ELR (cell line): ENCODE measurements at regions not wholly inside any gene's neighbourhood (a gene's known extent, or its start where the extent isn't known, plus 50 kb on each side); places are given as distances from the start of the nearest gene placed in this dataset.
"Not testable (repeated sequence)": the region's sequence is repeated elsewhere in the genome, so short reads cannot be mapped to it uniquely, and the experiment has no call there.

Source experiments
- DNase-seq: peaks from one replicate; pipeline ENCODE4 v3.0.0-alpha.2; 2015; ENCODE audit warnings: low read depth

DNA sequence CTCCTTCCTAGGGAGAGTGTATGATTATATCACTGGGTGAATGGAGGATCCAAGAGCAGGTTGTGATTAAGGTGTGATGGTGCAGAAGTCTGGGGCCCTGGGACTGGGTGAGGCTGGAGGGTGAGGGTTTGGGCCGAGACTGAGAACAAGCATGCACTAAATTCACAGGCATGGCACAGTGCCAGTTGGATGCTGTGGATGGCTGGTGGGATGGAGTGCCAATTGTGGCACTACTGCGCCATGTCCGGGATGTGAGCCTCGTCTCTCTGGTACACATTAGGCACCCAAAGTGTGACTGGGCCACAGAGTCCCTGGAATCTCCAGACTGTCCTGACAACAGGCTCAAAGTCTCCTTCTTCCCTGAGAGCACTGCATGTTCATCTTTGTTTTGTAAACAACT, 208.1 kb downstream of the EMX2 start:
- DNase-seq = no peak

DNA sequence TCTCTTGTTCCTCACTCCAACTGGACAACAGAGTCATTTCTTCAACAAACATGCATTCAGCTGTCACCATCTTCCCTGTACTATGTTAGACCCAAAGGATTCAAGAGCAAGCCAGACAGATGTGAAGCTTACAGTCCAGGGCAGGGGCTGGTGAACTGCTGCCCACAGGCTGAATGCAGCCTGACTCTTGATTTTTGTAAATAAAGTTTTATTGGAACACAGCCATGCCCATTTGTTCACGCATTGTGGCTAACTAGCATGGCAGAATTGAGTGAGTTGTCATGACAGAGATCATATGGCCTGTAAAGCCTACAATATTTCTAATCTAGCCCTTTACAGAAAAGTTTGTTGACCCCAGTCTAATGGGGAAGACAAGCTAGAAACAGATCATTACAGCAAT, 208.7 kb downstream of the EMX2 start:
- DNase-seq = no peak

DNA sequence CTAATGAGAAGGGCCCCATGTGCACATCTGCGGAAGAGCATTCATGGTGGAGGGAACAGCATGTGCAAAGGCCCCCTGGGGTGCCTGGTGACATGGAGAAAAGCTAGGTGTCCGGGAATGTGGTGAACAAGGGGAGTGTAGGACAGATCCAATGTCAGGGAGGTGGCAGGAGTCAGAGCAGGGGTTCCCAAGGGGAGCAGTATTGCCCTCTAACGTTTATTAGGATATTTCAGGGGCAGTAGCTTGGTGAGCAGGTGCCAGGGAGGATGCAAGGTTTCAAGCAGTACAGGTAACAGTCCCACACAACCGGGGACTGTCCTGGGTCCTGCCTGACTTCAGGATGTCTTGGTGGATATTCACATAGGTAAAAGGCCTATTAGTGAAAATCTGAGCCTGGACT, 209.6 kb downstream of the EMX2 start:
- DNase-seq = no peak

DNA sequence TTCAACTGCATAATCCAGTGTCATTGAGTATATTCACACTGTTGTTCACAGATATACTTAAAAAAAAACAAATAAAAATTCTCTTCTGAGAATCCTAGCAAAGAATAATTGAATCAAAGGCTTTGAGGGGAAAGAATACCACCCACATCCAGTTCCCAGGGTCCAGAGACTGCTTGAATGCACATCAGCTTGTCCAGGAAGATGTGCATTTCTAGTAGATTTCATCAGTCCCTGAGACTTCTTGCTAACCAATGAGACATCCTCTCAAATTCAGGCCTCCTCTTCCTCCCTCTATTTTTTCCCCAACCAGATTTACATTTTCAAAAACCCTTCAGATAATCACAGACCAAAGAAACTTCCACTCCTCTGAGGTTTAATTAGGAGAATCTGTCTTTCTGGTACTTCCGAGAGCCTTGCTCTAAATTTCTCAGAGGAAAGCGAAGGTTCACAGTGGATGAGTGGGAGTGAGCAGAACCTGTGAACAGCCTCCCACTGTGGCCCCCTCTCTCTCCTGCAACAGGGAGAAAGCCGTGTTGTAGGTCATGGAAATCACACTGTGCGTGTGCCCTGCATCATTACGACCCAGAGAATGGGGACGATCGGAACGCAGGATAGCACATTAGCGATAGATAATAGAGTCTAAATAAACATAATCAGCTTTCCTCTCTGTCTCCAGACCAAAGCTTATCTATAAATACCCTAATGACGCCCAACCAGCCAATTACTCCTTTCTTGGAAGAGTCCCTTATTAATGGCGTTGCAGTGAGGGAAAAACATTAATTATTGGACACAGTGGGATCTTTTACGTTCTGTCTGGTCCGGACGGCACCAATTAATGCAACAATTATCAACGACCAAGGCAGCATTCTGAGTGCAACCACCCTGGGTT, 212.5 kb downstream of the EMX2 start:
- DNase-seq = no peak

DNA sequence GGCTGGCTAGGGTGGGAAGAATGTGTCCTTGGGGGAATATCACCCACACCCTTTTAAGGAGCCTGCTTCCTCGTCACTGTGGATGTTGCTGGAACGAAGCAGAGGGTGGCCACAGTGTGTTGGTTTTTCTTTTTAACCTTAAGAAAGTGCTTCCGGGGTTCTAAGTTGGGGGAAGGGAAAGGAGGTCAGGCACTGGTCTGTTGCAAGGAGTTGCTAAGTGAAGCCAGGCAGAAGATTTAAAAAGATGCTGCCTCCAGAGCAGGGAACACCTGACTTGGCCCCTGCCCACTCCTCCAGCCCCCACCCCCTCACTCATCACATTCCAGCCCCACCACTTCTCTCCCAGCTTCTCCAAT, 213.1 kb downstream of the EMX2 start:
- DNase-seq = no peak

DNA sequence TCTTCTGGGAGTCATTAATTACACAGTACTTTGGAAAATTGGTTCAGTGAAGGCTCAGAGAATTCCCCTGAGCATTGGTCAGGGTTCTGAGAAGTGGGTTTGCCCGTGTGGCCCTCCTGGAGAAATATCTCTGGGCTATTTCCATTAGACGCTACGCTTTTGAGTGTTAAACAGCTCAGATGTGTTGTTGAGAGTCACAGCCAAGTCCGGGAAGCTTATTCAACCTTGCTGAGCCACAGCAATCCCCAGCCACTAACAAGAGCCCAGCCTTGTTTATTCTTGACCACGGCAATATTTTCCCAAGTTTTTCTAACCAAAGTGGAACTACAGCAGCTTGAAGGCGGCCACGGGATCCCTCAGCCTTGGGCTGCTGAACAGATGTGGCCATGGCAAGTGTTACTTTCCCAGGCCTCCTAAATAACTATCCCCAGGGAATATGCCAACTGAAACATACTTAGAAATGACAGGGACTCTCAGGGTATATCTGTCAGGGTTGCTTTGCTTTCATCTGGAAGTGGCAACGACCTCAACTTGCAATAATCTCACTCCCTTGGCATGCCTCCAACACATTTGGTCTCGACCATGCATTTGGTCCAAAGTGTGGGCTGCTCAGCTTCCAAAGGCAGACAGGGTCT, 214.7 kb downstream of the EMX2 start:
- DNase-seq = no peak

DNA sequence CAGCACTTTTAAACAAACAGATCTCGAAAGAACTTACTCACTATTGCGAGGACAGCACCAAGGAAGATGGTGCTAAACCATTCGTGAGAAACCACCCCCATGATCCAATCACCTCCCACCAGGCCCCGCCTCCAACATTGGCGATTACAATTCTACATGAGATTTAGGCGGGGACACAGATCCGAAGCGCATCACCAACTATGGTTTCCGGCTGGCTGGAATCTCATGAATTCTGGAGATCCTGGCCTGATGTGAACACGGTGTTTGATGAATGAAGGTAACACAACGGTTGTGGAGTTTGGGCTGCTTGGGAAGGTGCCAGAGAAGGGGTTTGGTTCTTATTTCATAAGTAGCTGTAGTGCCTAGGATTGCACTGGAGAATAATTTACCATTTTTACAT, 216.7 kb downstream of the EMX2 start:
- DNase-seq = no peak

DNA sequence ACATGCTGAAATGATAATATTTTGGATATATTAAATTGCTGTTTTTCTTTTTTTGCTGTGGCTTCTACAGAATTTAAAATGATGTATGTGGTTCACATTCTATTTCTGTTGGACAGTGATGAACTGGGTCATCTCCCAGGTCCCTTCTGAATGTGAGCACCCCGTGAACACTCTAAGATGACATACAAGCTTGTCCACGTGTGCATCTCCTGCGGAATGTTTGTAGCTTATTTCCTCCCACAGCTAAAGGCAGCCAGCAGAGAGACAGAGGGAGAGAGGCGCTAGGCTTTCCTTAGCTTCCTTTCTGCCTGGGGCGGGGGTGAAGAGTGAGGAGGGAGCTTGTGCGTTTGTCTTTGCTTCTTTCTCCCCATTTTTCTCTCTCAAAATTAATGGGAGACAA, 219.1 kb downstream of the EMX2 start:
- no peak for DNase-seq

DNA sequence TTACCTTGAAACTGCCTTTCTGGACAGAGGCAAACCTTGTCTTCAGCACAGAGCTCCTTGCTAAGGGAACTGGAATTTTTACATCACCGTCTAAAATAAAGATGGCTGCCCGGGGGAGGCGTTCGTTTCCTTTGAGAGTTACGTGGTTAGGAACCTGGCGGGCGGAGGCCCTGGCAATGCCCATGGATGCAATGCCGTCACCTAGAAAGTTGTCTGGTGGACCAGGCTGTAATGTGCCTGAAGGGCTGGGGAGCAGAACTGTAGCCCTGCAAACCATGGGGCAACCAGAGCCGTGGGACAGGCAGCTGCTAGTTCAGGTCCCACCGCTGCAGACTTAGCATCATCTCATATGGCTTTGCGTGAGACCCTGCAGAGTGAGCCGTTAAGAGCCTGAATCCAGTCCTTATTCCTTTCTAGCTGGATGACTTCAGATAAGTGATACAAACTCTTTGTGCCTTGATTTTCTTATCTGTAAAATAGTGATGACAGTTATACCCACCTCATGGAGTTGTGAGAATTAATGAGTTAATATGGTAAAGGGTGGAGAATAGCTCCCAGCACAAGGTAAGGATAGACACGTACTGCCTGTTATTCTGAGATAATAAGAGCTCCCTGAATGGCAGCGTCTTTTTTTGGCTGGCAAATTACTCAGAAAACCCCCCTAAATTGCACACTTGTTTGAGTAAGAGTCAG, 219.7 kb downstream of the EMX2 start:
- no peak for DNase-seq

DNA sequence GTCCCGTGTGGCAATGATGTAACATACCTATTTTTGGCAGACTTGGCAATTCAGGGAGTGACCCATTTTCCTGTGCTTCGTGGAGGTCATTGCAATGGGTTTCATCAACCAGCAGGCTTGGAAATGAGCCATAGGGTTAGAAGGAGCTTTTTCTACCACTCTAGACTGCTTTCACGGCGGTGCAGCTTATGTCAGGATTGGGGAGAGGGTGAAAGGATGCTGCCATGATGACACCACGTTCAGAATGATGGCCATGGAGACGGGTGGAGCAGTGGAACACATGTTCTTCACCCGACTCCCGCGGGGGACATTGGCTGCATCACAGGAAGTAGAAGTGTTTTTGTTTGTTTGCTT, 220.2 kb downstream of the EMX2 start:
- peak; percentile 13 for DNase-seq

DNA sequence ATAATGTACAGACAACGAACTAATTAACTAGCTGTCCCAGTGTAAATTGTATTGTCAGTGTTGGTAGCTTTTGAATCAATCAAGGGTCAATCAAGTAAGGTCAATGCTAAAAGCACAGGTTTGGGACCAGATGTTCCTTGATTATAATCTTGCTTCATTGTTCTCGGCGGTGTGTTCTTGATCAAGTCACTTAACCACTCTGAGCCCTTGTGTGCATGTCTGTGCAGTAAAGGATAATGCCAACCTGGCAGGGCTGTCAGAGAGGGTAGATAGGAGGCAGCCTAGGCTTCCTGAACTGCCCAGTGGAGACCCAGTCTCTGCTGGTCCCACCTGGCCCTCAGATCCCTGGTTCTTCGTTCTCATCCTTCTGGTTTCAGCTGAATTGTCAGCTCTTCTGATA, 221.0 kb downstream of the EMX2 start:
- DNase-seq = no peak

DNA sequence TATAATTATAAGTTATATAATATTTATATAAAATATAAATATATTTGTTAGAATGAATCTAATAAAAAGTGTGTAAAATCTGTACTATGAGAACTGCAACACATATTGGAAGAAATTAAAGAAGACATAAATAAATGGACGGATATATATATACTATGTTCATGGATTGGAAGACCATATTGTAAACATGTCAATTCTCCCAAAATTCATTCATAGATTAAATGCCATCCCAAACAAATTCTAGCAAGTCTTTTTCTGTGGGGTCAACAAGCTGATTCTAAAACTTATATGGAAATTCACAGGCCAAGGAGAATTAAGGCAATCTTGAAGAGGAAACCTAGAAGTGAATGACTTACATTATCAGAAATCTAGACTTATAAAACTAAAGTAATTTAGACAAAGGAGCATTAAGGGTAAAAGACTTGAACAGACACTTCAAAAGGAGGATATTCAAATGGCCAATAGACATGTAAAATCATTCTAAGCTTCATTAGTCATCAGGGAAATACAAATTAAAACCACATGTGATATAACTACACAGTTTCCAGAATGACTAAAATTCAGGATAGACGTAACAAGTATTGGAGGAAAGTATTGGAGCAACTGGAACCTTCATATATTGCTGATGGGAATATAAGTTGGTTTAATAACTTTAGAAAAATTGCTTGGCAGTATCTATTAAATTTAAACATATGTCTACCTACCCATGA, 225.9 kb downstream of the EMX2 start:
- no peak for DNase-seq

DNA sequence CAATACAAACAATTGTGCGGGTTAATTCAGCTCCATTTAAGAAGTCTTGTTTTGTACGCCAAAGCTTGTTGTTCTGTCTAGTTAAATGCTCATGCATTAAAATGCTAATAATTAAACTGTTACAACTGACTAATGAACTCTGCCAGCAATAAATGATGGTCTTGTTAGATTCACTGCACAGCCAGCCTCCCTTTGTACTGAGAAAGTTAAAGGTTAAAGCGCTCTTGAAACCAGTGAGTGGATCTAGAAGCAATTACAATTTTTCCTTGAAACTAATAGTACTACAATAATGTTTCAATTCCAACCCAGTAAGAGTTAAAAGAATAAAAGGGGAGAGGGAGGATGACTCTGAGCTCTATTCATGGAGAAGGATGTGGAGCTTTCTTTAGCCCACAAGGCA, 233.0 kb downstream of the EMX2 start:
- DNase-seq = no peak

DNA sequence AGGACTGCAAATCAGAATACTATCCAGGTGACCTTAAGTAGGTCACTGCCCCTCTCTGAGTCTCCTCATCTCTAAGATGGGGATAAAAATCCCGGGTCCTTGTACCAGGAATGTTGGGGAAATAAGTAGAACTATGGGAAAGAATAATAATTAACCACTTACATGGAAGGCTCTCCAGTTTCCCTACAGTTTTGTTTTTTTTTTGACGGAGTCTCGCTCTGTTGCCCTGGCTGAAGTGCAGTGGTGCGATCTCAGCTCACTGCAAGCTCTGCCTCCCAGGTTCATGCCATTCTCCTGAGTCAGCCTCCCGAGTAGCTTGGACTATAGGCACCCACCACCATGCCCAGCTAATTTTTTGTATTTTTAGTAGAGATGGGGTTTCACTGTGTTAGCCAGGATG, 234.7 kb downstream of the EMX2 start:
- DNase-seq = not testable (repeated sequence)

DNA sequence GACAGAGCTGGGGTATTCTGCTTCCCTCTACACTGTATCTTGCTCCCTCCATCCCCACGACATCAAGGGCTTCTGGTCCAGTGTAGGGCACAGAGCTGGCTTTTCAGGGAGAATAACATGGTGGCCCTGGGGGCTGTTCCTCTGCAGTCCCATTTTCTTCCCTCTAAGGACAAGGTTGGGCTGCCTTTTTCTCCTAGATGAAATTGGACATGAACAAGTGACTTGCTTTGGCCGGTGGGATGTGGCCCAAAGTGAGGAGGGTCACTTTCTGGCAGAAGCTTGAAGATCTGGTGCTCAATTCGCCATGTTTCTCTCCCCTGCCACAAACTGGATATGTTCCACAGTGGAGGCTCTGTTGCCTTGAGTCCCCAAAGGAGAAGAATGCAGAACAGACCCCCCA, 235.7 kb downstream of the EMX2 start:
- DNase-seq = no peak

DNA sequence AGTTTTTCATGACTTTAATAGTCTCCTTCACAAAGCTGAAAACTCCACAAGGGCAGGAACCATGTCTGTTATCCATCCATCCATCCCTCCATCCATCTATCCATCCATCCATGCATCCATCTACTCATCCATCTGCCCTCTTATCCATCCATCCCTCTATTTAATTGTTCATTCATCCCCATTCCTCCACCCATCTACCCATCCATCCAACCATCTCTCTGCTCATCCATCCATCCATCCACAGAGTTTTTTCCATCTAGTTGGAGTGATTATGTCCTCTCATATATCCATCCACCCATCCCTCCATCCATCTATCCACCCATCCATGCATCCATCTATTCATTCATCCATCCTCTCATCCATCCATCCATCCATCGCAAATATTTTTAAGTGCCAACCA, 237.9 kb downstream of the EMX2 start:
- DNase-seq = no peak

DNA sequence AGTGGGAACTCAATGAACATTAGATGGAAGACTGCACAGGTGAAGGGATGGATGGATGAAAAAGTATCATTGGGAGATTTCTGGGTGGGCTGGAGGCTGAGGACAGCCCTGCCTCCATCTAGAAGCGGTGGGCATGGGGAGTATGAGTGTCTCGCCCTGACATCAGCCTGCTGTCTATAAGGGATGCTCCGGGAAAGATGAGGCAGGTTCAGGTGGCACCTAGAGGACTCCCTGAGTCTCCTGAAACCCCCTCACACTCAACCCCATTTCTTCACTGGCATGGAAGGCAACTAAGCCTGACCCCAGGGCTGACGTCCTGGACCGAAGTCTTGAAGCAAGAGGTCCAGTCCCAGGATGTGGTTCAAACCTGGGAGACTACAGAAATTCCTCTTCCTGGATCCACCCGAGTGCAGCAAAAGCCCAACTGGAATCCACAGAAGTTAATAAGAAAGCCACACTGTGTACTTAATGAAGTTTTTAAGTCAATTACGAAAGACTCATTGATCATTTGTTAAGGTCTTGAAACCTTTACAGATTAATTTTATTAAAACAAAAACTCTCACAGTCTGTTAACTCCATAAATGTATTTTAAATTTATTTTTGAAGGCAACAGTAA, 238.8 kb downstream of the EMX2 start:
- DNase-seq = no peak

DNA sequence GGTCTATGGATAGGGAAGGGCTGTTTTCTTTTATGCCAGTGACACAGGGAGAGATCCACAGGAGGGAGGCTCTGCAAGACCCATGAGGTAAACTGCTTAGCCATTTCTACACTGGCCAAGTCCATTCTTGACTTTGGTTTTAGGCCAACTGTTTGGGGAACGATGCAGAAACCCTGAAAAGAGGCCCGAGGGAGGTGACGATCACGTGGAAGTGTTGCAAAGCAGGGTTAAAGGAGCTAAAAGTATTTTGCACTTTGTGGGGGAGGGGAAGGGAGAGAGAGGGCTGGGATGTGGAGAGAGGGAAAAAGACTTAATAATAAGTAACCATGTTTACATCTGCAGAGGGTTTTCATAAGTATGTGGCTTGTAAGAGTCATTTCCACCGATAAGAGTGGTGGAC, 239.7 kb downstream of the EMX2 start:
- DNase-seq = no peak

DNA sequence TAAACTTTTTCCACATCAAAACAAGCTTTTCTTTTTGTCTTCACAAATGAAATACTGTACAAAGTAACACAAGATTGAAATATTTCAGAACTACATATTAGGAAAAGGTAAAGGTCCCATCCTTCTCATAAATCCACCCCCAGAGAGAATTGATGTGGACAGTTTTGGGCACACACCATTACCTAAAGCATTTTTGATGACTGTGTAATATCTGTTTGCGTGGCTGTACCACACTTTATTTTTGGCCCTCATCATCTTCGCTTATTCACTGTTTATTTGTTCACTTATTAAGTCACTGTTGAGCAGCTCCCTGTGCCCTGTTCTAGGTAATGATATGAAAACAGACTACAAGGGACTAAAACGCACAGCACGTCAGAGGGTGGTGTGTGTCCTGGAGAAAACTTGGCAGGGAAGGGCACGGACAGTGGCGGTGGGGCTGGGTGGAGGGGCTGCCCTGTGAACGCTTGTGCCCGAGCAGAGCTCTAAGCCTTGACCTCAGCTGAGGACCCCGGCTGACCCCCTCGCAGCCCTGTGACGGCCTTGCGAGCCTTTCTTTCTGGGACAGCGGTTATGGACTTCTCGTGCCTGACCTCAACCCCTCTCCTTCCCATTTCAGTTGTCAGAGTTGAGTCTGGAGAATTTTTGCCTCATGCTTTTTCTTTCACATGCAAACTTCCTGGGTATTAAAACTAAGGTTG, 241.3 kb downstream of the EMX2 start:
- DNase-seq = no peak

DNA sequence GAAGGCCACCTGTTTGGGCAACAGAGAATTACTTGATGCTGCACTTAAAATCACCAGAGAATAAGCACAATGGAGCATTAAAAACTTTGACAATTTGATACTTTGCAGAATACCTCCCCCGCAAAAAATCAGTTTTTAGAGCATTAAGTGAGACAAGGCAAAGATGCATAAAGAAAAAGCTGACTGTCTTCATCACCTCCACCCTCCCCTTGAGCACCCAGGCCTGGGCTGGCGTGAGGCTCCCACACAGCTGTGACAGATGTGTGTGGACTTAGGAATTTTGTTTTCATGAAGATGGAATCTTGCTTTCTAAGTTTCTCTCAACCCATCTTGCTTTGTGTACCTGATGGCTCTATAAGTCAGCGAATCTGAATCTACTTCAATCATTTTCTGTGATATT, 242.2 kb downstream of the EMX2 start:
- no peak for DNase-seq

DNA sequence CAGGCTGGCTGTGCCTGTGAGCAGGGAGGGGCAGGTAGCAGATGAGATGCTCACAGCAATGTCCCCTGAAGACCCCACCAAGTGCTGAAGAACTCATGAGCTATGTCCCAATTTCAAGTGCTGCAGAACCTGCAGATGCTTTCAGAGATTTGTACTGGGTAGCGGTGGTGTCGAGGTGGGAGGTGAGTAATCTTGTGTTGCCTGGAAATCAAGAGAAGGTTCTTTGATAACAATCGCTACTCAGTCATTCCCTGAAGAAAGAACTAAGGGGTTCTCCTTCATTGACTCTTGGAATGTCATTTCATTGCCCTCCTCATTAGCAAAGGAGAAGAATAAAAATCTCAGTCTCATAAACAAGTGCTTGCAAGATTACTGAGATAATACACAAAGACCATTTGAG, 246.4 kb downstream of the EMX2 start:
- DNase-seq = no peak

DNA sequence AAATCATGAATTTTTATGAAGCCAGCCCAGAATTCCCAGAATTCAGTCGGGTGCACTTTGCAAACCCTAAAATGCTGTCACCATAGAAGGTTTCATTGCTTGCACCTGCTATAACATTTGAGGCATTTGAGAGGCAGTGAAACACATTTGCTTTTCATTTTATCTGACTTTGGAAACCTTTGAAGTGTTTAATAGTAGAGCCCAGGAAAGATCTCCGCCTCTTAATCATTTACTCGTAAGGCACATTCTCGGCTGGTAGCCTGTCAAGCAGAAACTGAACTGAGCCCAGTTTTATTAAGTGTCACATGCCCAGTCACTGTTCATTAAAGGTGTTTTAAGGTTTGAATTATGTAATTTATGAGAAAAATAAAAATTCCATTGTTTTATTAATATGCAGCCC, 247.6 kb downstream of the EMX2 start:
- DNase-seq = no peak
